ENCODE measurements at regions not wholly inside any gene's neighbourhood (a gene's known extent, or its start where the extent isn't known, plus 50 kb on each side); places are given as distances from the start of the nearest gene placed in this dataset.

- Histone ChIP-seq H2AFZ (ENCODE audit: low read depth) (no peak overlapping the region), H3K79me2 (ENCODE audit: insufficient read depth, low read depth) (no peaks in the 10 kb centered on the region), H4K20me1 (ENCODE audit: insufficient read depth) (no peaks in the 10 kb centered on the region), H3K4me2 (no peak overlapping the region), H3K27me3 (ENCODE audit: insufficient read depth, low read depth) (no peaks in the 10 kb centered on the region), H3K36me3 (ENCODE audit: insufficient read depth) (no peaks in the 10 kb centered on the region), H3K4me3 (IDR thresholded peaks at IDR 0.05; ENCODE audit: insufficient read depth, low read depth, low read length) (no peak overlapping the region), H3K4me1 (ENCODE audit: low read depth, poor library complexity, severe bottlenecking) (no peaks in the 10 kb centered on the region), H3K9ac (no peak overlapping the region), H3K27ac (no peak overlapping the region)
- no peak for TF ChIP-seq CTCF (conservative IDR thresholded peaks at IDR 0.05; ENCODE audit: low read depth, low read length)
These were observed 198.6 kb upstream of the AGA start for GRCh38 chr4:177640864-177641263.

GRCh38 chr4:177660223-177660622, 218.0 kb upstream of the AGA start:
- Histone ChIP-seq H3K27me3 (ENCODE audit: insufficient read depth, low read depth) (no peaks in the 10 kb centered on the region), H4K20me1 (ENCODE audit: insufficient read depth) (no peaks in the 10 kb centered on the region), H3K4me3 (IDR thresholded peaks at IDR 0.05; ENCODE audit: insufficient read depth, low read depth, low read length) (no peak overlapping the region), H3K4me1 (ENCODE audit: low read depth, poor library complexity, severe bottlenecking) (no peaks in the 10 kb centered on the region), H2AFZ (ENCODE audit: low read depth) (no peak overlapping the region), H3K36me3 (ENCODE audit: insufficient read depth) (no peaks in the 10 kb centered on the region), H3K4me2 (no peak overlapping the region), H3K9ac (no peak overlapping the region), H3K27ac (no peak overlapping the region), H3K79me2 (ENCODE audit: insufficient read depth, low read depth) (no peaks in the 10 kb centered on the region)
- TF ChIP-seq CTCF (conservative IDR thresholded peaks at IDR 0.05; ENCODE audit: low read depth, low read length) = no peak

GRCh38 chr4:177667687-177668086, 225.4 kb upstream of the AGA start:
- Histone ChIP-seq H3K4me2 (no peak overlapping the region), H3K27ac (no peak overlapping the region), H3K36me3 (ENCODE audit: insufficient read depth) (no peaks in the 10 kb centered on the region), H2AFZ (ENCODE audit: low read depth) (no peak overlapping the region), H3K4me1 (ENCODE audit: low read depth, poor library complexity, severe bottlenecking) (no peaks in the 10 kb centered on the region), H3K4me3 (IDR thresholded peaks at IDR 0.05; ENCODE audit: insufficient read depth, low read depth, low read length) (no peak overlapping the region), H3K27me3 (ENCODE audit: insufficient read depth, low read depth) (no peaks in the 10 kb centered on the region), H3K9ac (no peak overlapping the region), H3K79me2 (ENCODE audit: insufficient read depth, low read depth) (no peaks in the 10 kb centered on the region), H4K20me1 (ENCODE audit: insufficient read depth) (no peaks in the 10 kb centered on the region)
- no peak for TF ChIP-seq CTCF (conservative IDR thresholded peaks at IDR 0.05; ENCODE audit: low read depth, low read length)

GRCh38 chr4:177671387-177671786, 229.2 kb upstream of the AGA start:
- no peaks in the 10 kb centered on the region for H3K27me3 ChIP-seq (ENCODE audit: insufficient read depth, low read depth)
- H3K4me2 ChIP-seq = no peak overlapping the region
- no peaks in the 10 kb centered on the region for H4K20me1 ChIP-seq (ENCODE audit: insufficient read depth)
- no peak overlapping the region for H3K4me3 ChIP-seq (IDR thresholded peaks at IDR 0.05; ENCODE audit: insufficient read depth, low read depth, low read length)
- no peak overlapping the region for H3K9ac ChIP-seq
- no peak overlapping the region for H3K27ac ChIP-seq
- H3K36me3 ChIP-seq (ENCODE audit: insufficient read depth) = no peaks in the 10 kb centered on the region
- no peak for TF ChIP-seq CTCF (conservative IDR thresholded peaks at IDR 0.05; ENCODE audit: low read depth, low read length)
- no peaks in the 10 kb centered on the region for H3K4me1 ChIP-seq (ENCODE audit: low read depth, poor library complexity, severe bottlenecking)
- H2AFZ ChIP-seq (ENCODE audit: low read depth) = no peak overlapping the region
- no peaks in the 10 kb centered on the region for H3K79me2 ChIP-seq (ENCODE audit: insufficient read depth, low read depth)

- no peak for TF ChIP-seq CTCF (conservative IDR thresholded peaks at IDR 0.05; ENCODE audit: low read depth, low read length)
- no peaks in the 10 kb centered on the region for H3K36me3 ChIP-seq (ENCODE audit: insufficient read depth)
- H3K4me2 ChIP-seq = no peak overlapping the region
- no peak overlapping the region for H3K27ac ChIP-seq
- H4K20me1 ChIP-seq (ENCODE audit: insufficient read depth) = no peaks in the 10 kb centered on the region
- H3K4me1 ChIP-seq (ENCODE audit: low read depth, poor library complexity, severe bottlenecking) = no peaks in the 10 kb centered on the region
- no peak overlapping the region for H3K9ac ChIP-seq
- H3K79me2 ChIP-seq (ENCODE audit: insufficient read depth, low read depth) = no peaks in the 10 kb centered on the region
- H3K4me3 ChIP-seq (IDR thresholded peaks at IDR 0.05; ENCODE audit: insufficient read depth, low read depth, low read length) = no peak overlapping the region
- H2AFZ ChIP-seq (ENCODE audit: low read depth) = no peak overlapping the region
- H3K27me3 ChIP-seq (ENCODE audit: insufficient read depth, low read depth) = no peaks in the 10 kb centered on the region
These were observed 229.6 kb upstream of the AGA start for GRCh38 chr4:177671845-177672244.

Measured in KMS-11 (cell line).